HCT116 (cell line): ENCODE measurements at regions not wholly inside any gene's neighbourhood (a gene's known extent, or its start where the extent isn't known, plus 50 kb on each side); places are given as distances from the start of the nearest gene placed in this dataset.

Source experiments
- ATAC-seq: fragments of 200-7000 bp; cut with Tn5 transposase; 2 replicates; pipeline ENCODE4 v1.9.1; 2020; ENCODE audit warnings: mild to moderate bottlenecking, moderate library complexity
- BruUV-seq: library from RNA; stranded (reverse); fragments of 400-500 nt; replicated peaks from 2 replicates; lab custom pipeline; 2021; lab: Mats Ljungman, UMichigan
- CTCF ChIA-PET: fragments of 300-600 bp; sonication (Branson Sonifier 250); formaldehyde crosslinking; loops from one replicate; lab custom pipeline; 2021; ENCODE audit warnings: antibody characterized with exemption; lab: Charles Lee
- POLR2A ChIA-PET: fragments of 300-600, 350-600 bp; sonication (Branson Sonifier 250); formaldehyde crosslinking; loops from one replicate; lab custom pipeline; 2021; ENCODE audit warnings: antibody characterized with exemption; lab: Charles Lee
- RAD21 ChIA-PET, 2 experiments: fragments of 300-600 bp; sonication (Branson Sonifier 250); formaldehyde crosslinking; loops; one replicate each; lab custom pipeline; 2023; ENCODE audit warnings: low total read pairs in 2 of 2; ENCODE audit not compliant: uncharacterized antibody in 2 of 2, unreplicated experiment in 2 of 2, low non-redundant PET in 1 of 2; lab: Charles Lee
- DNase-seq: peaks from one replicate; pipeline ENCODE4 v3.0.0-alpha.2; 2010; ENCODE audit warnings: low read depth, low spot score
- H2AFZ ChIP-seq: fragments of 200-600 bp; shearing (Covaris generic), sonication (generic); 2 replicates; pipeline ENCODE4 v1.6.1; 2017; ENCODE audit warnings: low read depth, mixed run types, mixed read lengths, antibody characterized with exemption, low read length; ENCODE audit not compliant: poor library complexity, severe bottlenecking
- H3K27ac ChIP-seq: 2 replicates; pipeline ENCODE4 v1.5.1; 2012; ENCODE audit warnings: low read depth, low read length
- H3K27me3 ChIP-seq: fragments of 200-600 bp; sonication (generic); 2 replicates; pipeline ENCODE4 v1.6.1; 2016; ENCODE audit warnings: mixed run types, low read length, mixed read lengths; ENCODE audit not compliant: insufficient read depth
- H3K36me3 ChIP-seq, 2 experiments: fragments of 200-500 bp in 1 of 2; fragments of 200-600 bp in 1 of 2; sonication (Bioruptor generic) in 1 of 2; sonication (generic) in 1 of 2; 2 replicates each; pipeline versions ENCODE4 v1.5.1 to v1.6.1; 2014 to 2016; ENCODE audit warnings: low read length in 2 of 2, inconsistent platforms in 1 of 2, mixed read lengths in 1 of 2, mixed run types in 1 of 2; ENCODE audit not compliant: insufficient read depth in 2 of 2, control insufficient read depth in 1 of 2
- H3K4me1 ChIP-seq, 2 experiments: fragments of 200-600 bp in 1 of 2; sonication (generic) in 1 of 2; 2 replicates each; pipeline versions ENCODE4 v1.5.1 to v1.6.1; 2012 to 2017; ENCODE audit warnings: low read length in 2 of 2, inconsistent platforms in 1 of 2, mild to moderate bottlenecking in 1 of 2, mixed read lengths in 1 of 2, mixed run types in 1 of 2, moderate library complexity in 1 of 2; ENCODE audit not compliant: insufficient read depth in 2 of 2, control insufficient read depth in 1 of 2
- H3K4me2 ChIP-seq: fragments of 200-600 bp; sonication (generic); 2 replicates; pipeline ENCODE4 v1.6.1; 2017; ENCODE audit warnings: mixed run types, low read length, mixed read lengths
- H3K4me3 ChIP-seq, 2 experiments: fragments of 200-600 bp in 1 of 2; sonication (generic) in 1 of 2; replicated peaks in 1 of 2; 2 replicates each; pipeline ENCODE4 v1.5.1; 2011 to 2016; ENCODE audit warnings: low read length in 2 of 2, control low read depth in 1 of 2, low read depth in 1 of 2, mild to moderate bottlenecking in 1 of 2, mixed read lengths in 1 of 2, mixed run types in 1 of 2
- H3K79me2 ChIP-seq: fragments of 200-600 bp; sonication (generic); 2 replicates; pipeline ENCODE4 v1.6.1; 2017; ENCODE audit warnings: mild to moderate bottlenecking, mixed run types, low read length, moderate library complexity, mixed read lengths; ENCODE audit not compliant: insufficient read depth
- H3K9ac ChIP-seq: fragments of 200-600 bp; sonication (generic); 2 replicates; pipeline ENCODE4 v1.6.1; 2016; ENCODE audit warnings: low read length, mixed read lengths
- H3K9me2 ChIP-seq: fragments of 200-600 bp; sonication (generic), shearing (Covaris generic); 2 replicates; pipeline ENCODE4 v1.6.1; 2017; ENCODE audit warnings: mixed run types, mild to moderate bottlenecking, moderate library complexity; ENCODE audit not compliant: insufficient read depth
- H3K9me3 ChIP-seq, 2 experiments: fragments of 200-500 bp in 1 of 2; fragments of 200-600 bp in 1 of 2; sonication (Bioruptor generic) in 1 of 2; sonication (generic) in 1 of 2; 2 replicates each; pipeline ENCODE4 v1.6.1; 2014 to 2017; ENCODE audit warnings: low read length in 2 of 2, mixed read lengths in 2 of 2, inconsistent platforms in 1 of 2, low read depth in 1 of 2, mild to moderate bottlenecking in 1 of 2, mixed run types in 1 of 2, moderate library complexity in 1 of 2; ENCODE audit not compliant: control insufficient read depth in 1 of 2, insufficient read depth in 1 of 2
- H4K20me1 ChIP-seq: fragments of 200-600 bp; sonication (generic), shearing (Covaris generic); 2 replicates; pipeline ENCODE4 v1.6.1; 2017; ENCODE audit warnings: mixed run types, mild to moderate bottlenecking, moderate library complexity; ENCODE audit not compliant: insufficient read depth
- ATF3 ChIP-seq: IDR thresholded peaks from 2 replicates; pipeline ENCODE4 v1.6.1; 2012
- CBX3 ChIP-seq: IDR thresholded peaks from 2 replicates; pipeline ENCODE4 v1.6.1; 2012; ENCODE audit warnings: low read depth
- CEBPB ChIP-seq: IDR thresholded peaks from 2 replicates; pipeline ENCODE4 v1.6.1; 2012; ENCODE audit warnings: low read depth
- CTCF ChIP-seq, 3 experiments: fragments of 200-600 bp in 1 of 3; sonication (generic) in 1 of 3; IDR thresholded peaks in 2 of 3; conservative IDR thresholded peaks in 1 of 3; 2 replicates each; pipeline ENCODE4 v1.5.1; 2012 to 2017; ENCODE audit warnings: low read depth in 2 of 3, low read length in 2 of 3, antibody characterized with exemption in 1 of 3, borderline replicate concordance in 1 of 3, control low read depth in 1 of 3, mild to moderate bottlenecking in 1 of 3, mixed read lengths in 1 of 3, mixed run types in 1 of 3, moderate library complexity in 1 of 3; ENCODE audit not compliant: insufficient read depth in 1 of 3
- EGR1 ChIP-seq: IDR thresholded peaks from 2 replicates; pipeline ENCODE4 v1.6.1; 2012; ENCODE audit warnings: low read depth
- ELF1 ChIP-seq: IDR thresholded peaks from 2 replicates; pipeline ENCODE4 v1.6.1; 2012; ENCODE audit warnings: low read depth, borderline replicate concordance
- EZH2phosphoT487 ChIP-seq: fragments of 200-600 bp; IDR thresholded peaks from 2 replicates; pipeline ENCODE4 v1.6.1; 2018; ENCODE audit warnings: antibody characterized with exemption, borderline replicate concordance
- FOSL1 ChIP-seq: IDR thresholded peaks from 2 replicates; pipeline ENCODE4 v1.6.1; 2012; ENCODE audit warnings: low read depth
- JUND ChIP-seq: IDR thresholded peaks from 2 replicates; pipeline ENCODE4 v1.6.1; 2012
- MAX ChIP-seq: IDR thresholded peaks from 2 replicates; pipeline ENCODE4 v1.6.1; 2012
- POLR2AphosphoS5 ChIP-seq: IDR thresholded peaks from 2 replicates; pipeline ENCODE4 v1.6.1; 2011; ENCODE audit warnings: mild to moderate bottlenecking, low read depth, low read length, moderate library complexity
- RAD21 ChIP-seq: IDR thresholded peaks from 2 replicates; pipeline ENCODE4 v1.6.1; 2012; ENCODE audit warnings: low read depth, mild to moderate bottlenecking
- REST ChIP-seq: IDR thresholded peaks from 2 replicates; pipeline ENCODE4 v1.6.1; 2012; ENCODE audit warnings: low read depth
- SIN3A ChIP-seq: IDR thresholded peaks from 2 replicates; pipeline ENCODE4 v1.6.1; 2012; ENCODE audit warnings: low read depth
- SP1 ChIP-seq: IDR thresholded peaks from 2 replicates; pipeline ENCODE4 v1.6.1; 2012; ENCODE audit warnings: low read depth
- SRF ChIP-seq: IDR thresholded peaks from 2 replicates; pipeline ENCODE4 v1.6.1; 2012; ENCODE audit warnings: low read depth
- TCF7L2 ChIP-seq: IDR thresholded peaks from 2 replicates; pipeline ENCODE4 v1.7.0; 2011; ENCODE audit warnings: borderline replicate concordance, inconsistent platforms; ENCODE audit not compliant: insufficient read depth, insufficient read length; ENCODE audit errors: extremely low read depth
- ZBTB33 ChIP-seq: IDR thresholded peaks from 2 replicates; pipeline ENCODE4 v1.6.1; 2011; ENCODE audit warnings: mild to moderate bottlenecking, low read length, moderate library complexity; ENCODE audit not compliant: insufficient replicate concordance; ENCODE audit errors: extremely low read depth
- ZNF274 ChIP-seq: fragments of 200-500 bp; sonication (Bioruptor generic); IDR thresholded peaks from 2 replicates; pipeline ENCODE4 v1.6.1; 2014; ENCODE audit warnings: mild to moderate bottlenecking, low read depth, low read length, inconsistent platforms
- intact Hi-C: fragments of 100-400 bp; cut with micrococcal nuclease; formaldehyde crosslinking; loops from 2 replicates; pipeline ENCODE4 v1.10.0; 2022

- no peaks in the 10 kb centered on the region for H3K27me3 ChIP-seq
- H2AFZ ChIP-seq: no peak overlapping the region
- no peaks in the 10 kb centered on the region for H3K9me3 ChIP-seq
- ATAC-seq: no peak
- H3K27ac ChIP-seq: no peak overlapping the region
- CTCF ChIA-PET: no interaction called here
- H3K36me3 ChIP-seq: no peaks in the 10 kb centered on the region
- TF ChIP-seq REST (no peak), TCF7L2 (no peak), JUND (no peak), ZNF274 (no peak), POLR2AphosphoS5 (no peak), ZBTB33 (no peak), SP1 (no peak), ELF1 (no peak), EGR1 (no peak), SIN3A (no peak), CEBPB (no peak), FOSL1 (no peak), CBX3 (no peak), RAD21 (no peak), SRF (no peak), MAX (no peak), ATF3 (no peak), EZH2phosphoT487 (no peak), CTCF (IDR thresholded peaks at IDR 0.05 in 2 of 3, conservative IDR thresholded peaks at IDR 0.05 in 1 of 3; ENCODE audit: borderline replicate concordance in 1 of 3, insufficient read depth in 1 of 3, low read depth in 2 of 3, low read length in 2 of 3) (no peak)
- TF ChIP-seq, all 23 proteins: peak for 0
- H3K4me3 ChIP-seq: no peak overlapping the region
- BruUV-seq: no TSS peak
- H3K79me2 ChIP-seq: no peaks in the 10 kb centered on the region
- ChIA-PET RAD21 (no interaction called here), POLR2A (no interaction called here)
- H3K9me2 ChIP-seq: no peaks in the 10 kb centered on the region
- H4K20me1 ChIP-seq: no peaks in the 10 kb centered on the region
- DNase-seq: no peak
- H3K4me2 ChIP-seq: no peak overlapping the region
- intact Hi-C loops: no loop called here
- no peaks in the 10 kb centered on the region for H3K4me1 ChIP-seq
- H3K9ac ChIP-seq: no peak overlapping the region
Observed at GRCh38 chr3:82145742-82146141, 384.3 kb upstream of the GBE1 start.
